IMR-90 (cell line): ENCODE measurements at regions not wholly inside any gene's neighbourhood (a gene's known extent, or its start where the extent isn't known, plus 50 kb on each side); places are given as distances from the start of the nearest gene placed in this dataset.

Source experiments
- ATAC-seq: fragments of 200-7000 bp; cut with Tn5 transposase; 2 replicates; pipeline ENCODE4 v1.9.1; 2020; ENCODE audit warnings: low read depth, mild to moderate bottlenecking, moderate library complexity
- BruUV-seq: library from RNA; stranded (reverse); fragments of 400-500 nt; replicated peaks from 2 replicates; lab custom pipeline; 2021; lab: Mats Ljungman, UMichigan
- CTCF ChIA-PET: fragments of 300-600 bp; formaldehyde crosslinking; extraction: SDS; loops from one replicate; lab custom pipeline; 2021; ENCODE audit warnings: antibody characterized with exemption; lab: Yijun Ruan, JAX
- POLR2A ChIA-PET: fragments of 300-600 bp; sonication (Branson Sonifier 250); formaldehyde crosslinking; loops from one replicate; lab custom pipeline; 2022; ENCODE audit warnings: antibody characterized with exemption; ENCODE audit not compliant: unreplicated experiment; lab: Charles Lee
- DNase-seq: peaks from one replicate; pipeline ENCODE4 v3.0.0; 2013
- H2AFZ ChIP-seq: replicated peaks from 2 replicates; pipeline ENCODE3; 2013; ENCODE audit warnings: low read length, mild to moderate bottlenecking; ENCODE audit not compliant: poor library complexity
- H2AK5ac ChIP-seq: 2 replicates; pipeline ENCODE4 v1.6.1; 2013; ENCODE audit warnings: low read depth, low read length, inconsistent platforms
- H2AK9ac ChIP-seq: replicated peaks from 2 replicates; pipeline ENCODE3; 2013; ENCODE audit warnings: mild to moderate bottlenecking, low read depth, low read length, moderate library complexity; ENCODE audit not compliant: poor library complexity
- H2BK120ac ChIP-seq: 2 replicates; pipeline ENCODE4 v1.6.1; 2013; ENCODE audit warnings: low read depth, low read length, inconsistent platforms
- H2BK15ac ChIP-seq: 3 replicates; pipeline ENCODE4 v1.6.1; 2013; ENCODE audit warnings: low read depth, low read length, inconsistent platforms
- H2BK20ac ChIP-seq: 2 replicates; pipeline ENCODE4 v1.6.1; 2013; ENCODE audit warnings: low read depth, mild to moderate bottlenecking, inconsistent platforms, low read length, moderate library complexity
- H2BK5ac ChIP-seq: 2 replicates; pipeline ENCODE4 v1.6.1; 2013; ENCODE audit warnings: mild to moderate bottlenecking, low read depth, low read length, inconsistent platforms; ENCODE audit not compliant: poor library complexity, severe bottlenecking
- H3K14ac ChIP-seq: replicated peaks from 2 replicates; pipeline ENCODE4 v1.6.1; 2013; ENCODE audit warnings: low read depth, low read length, inconsistent platforms
- H3K18ac ChIP-seq: 2 replicates; pipeline ENCODE4 v1.6.1; 2013; ENCODE audit warnings: low read depth, low read length, control low read depth
- H3K23ac ChIP-seq: 2 replicates; pipeline ENCODE4 v1.6.1; 2013; ENCODE audit warnings: low read depth, low read length, inconsistent platforms
- H3K27ac ChIP-seq: 2 replicates; pipeline ENCODE4 v1.5.1; 2013; ENCODE audit warnings: mild to moderate bottlenecking, control low read depth, low read length; ENCODE audit not compliant: insufficient read depth
- H3K27me3 ChIP-seq: 2 replicates; pipeline ENCODE4 v1.6.1; 2013; ENCODE audit warnings: low read length; ENCODE audit not compliant: control insufficient read depth, insufficient read depth
- H3K36me3 ChIP-seq: 2 replicates; pipeline ENCODE4 v1.6.1; 2013; ENCODE audit warnings: low read length, mixed read lengths; ENCODE audit not compliant: control insufficient read depth, insufficient read depth
- H3K4ac ChIP-seq: 2 replicates; pipeline ENCODE4 v1.6.1; 2013; ENCODE audit warnings: low read depth, low read length, inconsistent platforms
- H3K4me1 ChIP-seq: 2 replicates; pipeline ENCODE4 v1.6.1; 2013; ENCODE audit warnings: low read length, mixed read lengths; ENCODE audit not compliant: control insufficient read depth, insufficient read depth
- H3K4me2 ChIP-seq: 2 replicates; pipeline ENCODE4 v1.6.1; 2013; ENCODE audit warnings: low read depth, mild to moderate bottlenecking, control low read depth, low read length, moderate library complexity
- H3K4me3 ChIP-seq: 2 replicates; pipeline ENCODE4 v1.5.1; 2013; ENCODE audit warnings: low read depth, mild to moderate bottlenecking, control low read depth, low read length, moderate library complexity; ENCODE audit not compliant: insufficient read depth
- H3K56ac ChIP-seq: 2 replicates; pipeline ENCODE4 v1.6.1; 2013; ENCODE audit warnings: low read length, inconsistent platforms; ENCODE audit not compliant: insufficient read depth; ENCODE audit errors: extremely low read depth
- H3K79me1 ChIP-seq, 2 experiments: 2 replicates each; pipeline ENCODE4 v1.6.1; 2013; ENCODE audit warnings: low read length in 2 of 2, inconsistent platforms in 1 of 2, low read depth in 1 of 2
- H3K9ac ChIP-seq: 2 replicates; pipeline ENCODE4 v1.6.1; 2013; ENCODE audit warnings: low read depth, low read length, control low read depth
- H3K9me1 ChIP-seq: 2 replicates; pipeline ENCODE4 v1.6.1; 2013; ENCODE audit warnings: low read length, inconsistent platforms; ENCODE audit not compliant: insufficient read depth
- H3K9me3 ChIP-seq: 2 replicates; pipeline ENCODE4 v1.6.1; 2013; ENCODE audit warnings: low read length; ENCODE audit not compliant: control insufficient read depth, insufficient read depth
- H4K20me1 ChIP-seq: 2 replicates; pipeline ENCODE4 v1.6.1; 2013; ENCODE audit warnings: low read length, inconsistent platforms; ENCODE audit not compliant: insufficient read depth
- H4K5ac ChIP-seq: 2 replicates; pipeline ENCODE4 v1.6.1; 2013; ENCODE audit warnings: mild to moderate bottlenecking, low read depth, low read length, control low read depth
- H4K8ac ChIP-seq, 2 experiments: 2 replicates each; pipeline ENCODE4 v1.6.1; 2013; ENCODE audit warnings: low read depth in 2 of 2, low read length in 2 of 2, control low read depth in 1 of 2, inconsistent platforms in 1 of 2
- H4K91ac ChIP-seq: 2 replicates; pipeline ENCODE4 v1.6.1; 2013; ENCODE audit warnings: low read depth, low read length, inconsistent platforms; ENCODE audit not compliant: insufficient read depth
- CHD1 ChIP-seq: IDR thresholded peaks from 2 replicates; pipeline ENCODE4 v1.6.1; 2012; ENCODE audit warnings: low read depth, low read length, improper control_type of control experiment
- MAFK ChIP-seq: IDR thresholded peaks from 2 replicates; pipeline ENCODE4 v1.6.1; 2012; ENCODE audit warnings: low read depth, low read length, improper control_type of control experiment
- RAD21 ChIP-seq: IDR thresholded peaks from 2 replicates; pipeline ENCODE4 v1.6.1; 2012; ENCODE audit warnings: low read length, improper control_type of control experiment
- RFX5 ChIP-seq: IDR thresholded peaks from 2 replicates; pipeline ENCODE4 v1.8.0; 2012; ENCODE audit warnings: low read depth, mild to moderate bottlenecking, low read length, moderate library complexity
- WGBS, 2 experiments: methylation state at CpG; one replicate each; pipeline versions ENCODE4 v1.1.5 to v1.1.7; 2013; ENCODE audit warnings: missing lambda C conversion rate in 2 of 2; ENCODE audit not compliant: insufficient read length in 1 of 2; ENCODE audit errors: extremely low coverage in 2 of 2; 5-methylcytosine and 5-hydroxymethylcytosine counted together
- dilution Hi-C: fragments of 300-500 bp; cut with HindIII; formaldehyde crosslinking; loops from one replicate; pipeline ENCODE4 v1.14.3; 2018; ENCODE audit warnings: low sequenced_read_pairs; ENCODE audit not compliant: unreplicated experiment
- in situ Hi-C: fragments of 300-500 bp; cut with MboI; formaldehyde crosslinking; loops from 3 replicates; pipeline ENCODE4 v1.14.3; 2019; ENCODE audit warnings: low sequenced_read_pairs, inconsistent platforms, mixed read lengths
- intact Hi-C: fragments of 100-400 bp; cut with micrococcal nuclease; formaldehyde crosslinking; loops from 2 replicates; pipeline ENCODE4 v1.10.0; 2022

- Histone ChIP-seq H3K79me1 (no peaks in the 10 kb centered on the region), H3K4me2 (no peak overlapping the region), H3K4me3 (no peak overlapping the region), H3K4ac (no peak overlapping the region), H3K27ac (no peak overlapping the region), H3K14ac (no peak overlapping the region), H2AFZ (no peak overlapping the region), H3K36me3 (no peaks in the 10 kb centered on the region), H3K4me1 (no peaks in the 10 kb centered on the region), H4K91ac (no peak overlapping the region), H3K9ac (no peak overlapping the region), H2BK20ac (no peak overlapping the region), H4K5ac (no peak overlapping the region), H4K20me1 (no peaks in the 10 kb centered on the region), H4K8ac (no peak overlapping the region), H2BK15ac (no peak overlapping the region), H2AK9ac (no peak overlapping the region), H2BK120ac (no peak overlapping the region), H3K27me3 (no peaks in the 10 kb centered on the region), H3K9me3 (no peaks in the 10 kb centered on the region), H3K23ac (no peak overlapping the region), H2BK5ac (no peak overlapping the region), H3K56ac (no peak overlapping the region), H2AK5ac (no peak overlapping the region), H3K9me1 (no peaks in the 10 kb centered on the region), H3K18ac (no peak overlapping the region)
- BruUV-seq: no TSS peak
- ATAC-seq (no peak), DNase-seq (no peak)
- WGBS, 2 experiments: no CpG with 5 or more reads among the region's 5 CpGs
- ChIA-PET POLR2A (no interaction called here), CTCF (interaction anchor here (0.8 kb wide), 1 partner anchor 14 kb away, joined by 4 read pairs; no protein-coding TSS in a partner anchor)
- dilution Hi-C loops: no loop called here
- no peak for TF ChIP-seq RFX5
- no peak for TF ChIP-seq CHD1
- TF ChIP-seq MAFK: no peak
- TF ChIP-seq RAD21: no peak
- intact Hi-C loops: no loop called here
- in situ Hi-C loops: no loop called here
These were observed 147.6 kb downstream of the PLK2 start for GRCh38 chr5:58312299-58312698.
